ENCODE measurements at regions not wholly inside any gene's neighbourhood (a gene's known extent, or its start where the extent isn't known, plus 50 kb on each side); places are given as distances from the start of the nearest gene placed in this dataset.
A peak's percentile ranks its signal among the peaks of the same experiment; 100 is the strongest.

DNA sequence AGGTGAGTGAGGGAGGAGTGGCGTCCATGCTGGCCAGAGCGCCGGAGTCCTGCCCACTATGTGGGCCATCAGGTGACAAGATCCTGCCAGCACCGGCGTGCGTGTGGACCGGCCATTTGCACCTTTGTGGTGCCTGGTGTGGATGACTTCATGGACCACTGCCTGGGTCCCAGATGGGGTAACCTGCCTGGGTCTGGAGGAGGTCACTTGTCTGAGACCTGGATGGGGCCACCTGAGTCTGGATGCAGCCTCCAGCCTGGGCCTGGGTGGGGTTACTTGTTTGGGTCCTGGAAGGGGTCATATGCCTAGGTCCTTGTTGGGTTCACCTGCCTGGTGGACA lies 299.6 kb downstream of the NDUFA10 start:
- H3K4me1 Mint-ChIP-seq: peaks cover 0 to under 1% (median 0%) of the 10 kb centered on the region in 3 donors
- H3K36me3 Mint-ChIP-seq: no peaks in the 10 kb centered on the region
- CTCF ChIA-PET: no interaction called here
- peak overlapping the region in 1 of 8 donors; percentile 19 for H3K27ac Mint-ChIP-seq
- no peaks in the 10 kb centered on the region for H3K36me3 ChIP-seq (ENCODE audit: insufficient read depth, low read length)
- H3K4me3 ChIP-seq (ENCODE audit: low read length): no peak overlapping the region
- no peak overlapping the region for H3K27ac ChIP-seq (ENCODE audit: low read depth, low read length)
- H3K4me3 Mint-ChIP-seq: no peak overlapping the region
- no peaks in the 10 kb centered on the region for H3K4me1 ChIP-seq (ENCODE audit: insufficient read depth, low read length)
- no peaks in the 10 kb centered on the region for H3K27me3 ChIP-seq (ENCODE audit: insufficient read depth, low read length, poor library complexity, severe bottlenecking)
- POLR2A ChIA-PET: no interaction called here
- no peaks in the 10 kb centered on the region for H3K9me3 Mint-ChIP-seq
- no peaks in the 10 kb centered on the region for H3K9me3 ChIP-seq (ENCODE audit: low read length)
- DNase-seq: no peak
- H3K27me3 Mint-ChIP-seq: no peaks in the 10 kb centered on the region

DNA sequence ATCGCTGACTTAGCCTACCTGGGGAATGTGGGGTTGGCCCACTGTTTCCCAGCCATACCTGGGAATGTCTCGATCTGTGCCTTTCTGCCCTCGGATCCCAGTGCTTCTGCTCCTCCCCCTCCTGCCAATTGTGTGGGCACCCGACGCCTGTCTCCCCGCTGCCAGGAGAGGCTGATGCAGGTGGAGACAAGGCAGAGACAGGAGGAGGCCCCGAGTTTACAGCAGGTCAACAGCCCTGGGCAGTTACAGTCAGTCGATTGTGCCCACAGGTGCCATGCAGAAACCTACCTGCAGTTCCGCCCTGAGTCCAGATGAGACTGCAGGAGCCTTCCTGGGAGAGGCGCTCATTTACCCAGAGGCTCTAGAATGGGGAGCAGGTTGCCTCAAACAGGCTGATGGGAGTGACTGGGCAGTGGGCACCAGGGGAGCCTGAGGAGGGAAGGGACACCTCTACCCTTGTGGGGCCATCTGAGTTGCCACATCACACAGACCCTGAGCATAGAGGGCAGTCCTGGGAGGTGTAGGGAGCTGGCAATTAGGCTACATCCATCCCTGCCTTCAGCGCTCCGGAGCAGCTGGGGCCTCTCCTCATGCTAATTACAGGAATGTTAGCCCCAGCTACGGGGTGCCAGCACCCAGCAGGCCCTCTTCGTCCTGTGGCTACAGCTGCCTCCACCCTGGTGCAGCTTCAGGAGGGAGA lies 300.1 kb downstream of the NDUFA10 start:
- Histone ChIP-seq H3K9me3 (ENCODE audit: low read length) (no peaks in the 10 kb centered on the region), H3K36me3 (ENCODE audit: insufficient read depth, low read length) (no peaks in the 10 kb centered on the region), H3K4me1 (ENCODE audit: insufficient read depth, low read length) (no peaks in the 10 kb centered on the region), H3K4me3 (ENCODE audit: low read length) (no peak overlapping the region), H3K27me3 (ENCODE audit: insufficient read depth, low read length, poor library complexity, severe bottlenecking) (no peaks in the 10 kb centered on the region), H3K27ac (ENCODE audit: low read depth, low read length) (no peak overlapping the region)
- ChIA-PET POLR2A (no interaction called here), CTCF (no interaction called here)
- H3K27ac Mint-ChIP-seq: peak overlapping the region in 2 of 8 donors; percentile 19 to 81
- no peak overlapping the region for H3K4me3 Mint-ChIP-seq
- no peaks in the 10 kb centered on the region for H3K27me3 Mint-ChIP-seq
- DNase-seq: no peak
- H3K36me3 Mint-ChIP-seq: no peaks in the 10 kb centered on the region
- H3K4me1 Mint-ChIP-seq: no peaks in the 10 kb centered on the region
- no peaks in the 10 kb centered on the region for H3K9me3 Mint-ChIP-seq

DNA sequence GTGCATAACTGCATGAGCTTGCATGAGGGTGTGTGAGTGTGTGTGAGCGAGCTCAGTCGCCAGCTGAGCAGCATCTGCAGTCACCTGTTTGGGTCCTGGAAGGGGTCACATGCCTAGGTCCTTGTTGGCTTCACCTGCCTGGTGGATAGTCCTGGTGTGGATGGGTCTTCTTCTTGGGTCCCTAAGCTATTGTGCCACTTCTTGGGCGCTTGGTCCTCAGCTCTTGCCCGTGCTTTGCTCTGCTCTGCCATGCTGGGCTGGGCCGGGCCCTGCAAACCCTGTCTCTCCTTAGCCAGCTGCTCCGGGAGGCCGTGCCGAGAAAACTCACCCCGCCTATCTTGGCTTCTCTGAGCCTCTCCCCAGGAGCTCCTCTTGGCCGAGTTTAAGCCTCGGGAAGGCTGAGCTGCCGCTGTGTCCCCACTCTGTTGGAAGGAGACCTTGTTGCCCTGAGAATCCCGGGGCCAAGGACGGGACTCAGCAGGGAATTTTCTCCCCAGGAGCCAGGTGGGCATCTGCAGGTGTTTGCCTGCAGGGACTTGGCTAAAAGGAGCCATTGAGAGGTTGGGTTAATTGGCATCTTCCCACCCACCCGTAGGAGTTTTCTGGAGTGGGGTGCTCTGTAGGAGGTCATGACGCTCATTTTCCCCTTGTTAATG lies 300.8 kb downstream of the NDUFA10 start:
- ChIA-PET POLR2A (no interaction called here), CTCF (no interaction called here)

DNA sequence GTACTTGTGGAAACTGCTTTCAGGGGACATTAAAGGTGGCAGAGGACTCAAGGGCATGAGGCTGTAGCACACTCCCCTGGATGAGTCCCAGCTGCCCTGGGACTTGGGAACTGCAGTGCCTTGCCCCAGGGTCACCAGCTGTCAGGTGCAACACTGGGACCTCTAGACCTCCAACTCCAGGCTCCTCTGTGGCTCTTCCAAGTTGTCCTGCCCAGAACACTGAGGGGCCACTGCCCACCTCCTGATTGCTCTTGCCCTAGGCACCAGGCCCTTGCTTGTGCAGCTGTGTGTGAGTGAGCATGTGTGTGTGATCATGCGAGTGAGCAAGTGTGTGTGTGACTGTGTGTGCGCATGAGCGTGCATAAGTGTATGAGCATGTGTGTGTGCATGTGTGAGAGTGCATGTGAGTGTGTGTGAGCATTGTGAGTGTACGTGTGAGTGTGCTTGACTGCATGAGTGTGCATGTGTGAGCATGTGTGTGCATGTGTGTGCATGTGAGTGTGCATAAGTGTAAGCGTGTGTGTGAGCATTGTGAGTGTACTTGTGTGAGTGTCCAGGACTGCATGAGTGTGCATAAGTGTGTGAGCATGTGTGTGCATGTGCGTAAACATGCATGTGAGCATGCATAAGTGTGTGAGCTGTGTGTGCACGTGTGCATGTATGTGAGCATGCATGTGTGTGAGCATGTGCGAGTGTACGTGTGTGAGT lies 301.5 kb downstream of the NDUFA10 start:
- Histone ChIP-seq H3K36me3 (ENCODE audit: insufficient read depth, low read length) (no peaks in the 10 kb centered on the region), H3K9me3 (ENCODE audit: low read length) (no peaks in the 10 kb centered on the region), H3K27me3 (ENCODE audit: insufficient read depth, low read length, poor library complexity, severe bottlenecking) (no peaks in the 10 kb centered on the region), H3K4me3 (ENCODE audit: low read length) (no peak overlapping the region), H3K27ac (ENCODE audit: low read depth, low read length) (no peak overlapping the region), H3K4me1 (ENCODE audit: insufficient read depth, low read length) (no peaks in the 10 kb centered on the region)
- no peaks in the 10 kb centered on the region for H3K9me3 Mint-ChIP-seq
- H3K4me1 Mint-ChIP-seq: no peaks in the 10 kb centered on the region
- H3K27me3 Mint-ChIP-seq: no peaks in the 10 kb centered on the region
- CTCF ChIA-PET: no interaction called here
- no peaks in the 10 kb centered on the region for H3K36me3 Mint-ChIP-seq
- POLR2A ChIA-PET: no interaction called here
- H3K4me3 Mint-ChIP-seq: no peak overlapping the region
- DNase-seq: no peak
- peak overlapping the region in 1 of 8 donors; percentile 87 for H3K27ac Mint-ChIP-seq

More for the DNA sequence above, 300.8 kb downstream of the NDUFA10 start:
- no peaks in the 10 kb centered on the region for H3K9me3 Mint-ChIP-seq
- no peaks in the 10 kb centered on the region for H3K36me3 Mint-ChIP-seq
- no peak overlapping the region for H3K4me3 Mint-ChIP-seq
- no peaks in the 10 kb centered on the region for H3K9me3 ChIP-seq (ENCODE audit: low read length)
- no peak overlapping the region for H3K4me3 ChIP-seq (ENCODE audit: low read length)
- H3K4me1 ChIP-seq (ENCODE audit: insufficient read depth, low read length): no peaks in the 10 kb centered on the region
- H3K36me3 ChIP-seq (ENCODE audit: insufficient read depth, low read length): no peaks in the 10 kb centered on the region
- DNase-seq: no peak
- no peaks in the 10 kb centered on the region for H3K27me3 ChIP-seq (ENCODE audit: insufficient read depth, low read length, poor library complexity, severe bottlenecking)
- no peaks in the 10 kb centered on the region for H3K4me1 Mint-ChIP-seq
- H3K27me3 Mint-ChIP-seq: no peaks in the 10 kb centered on the region
- H3K27ac Mint-ChIP-seq: peak overlapping the region in 1 of 8 donors; percentile 87
- no peak overlapping the region for H3K27ac ChIP-seq (ENCODE audit: low read depth, low read length)

DNA sequence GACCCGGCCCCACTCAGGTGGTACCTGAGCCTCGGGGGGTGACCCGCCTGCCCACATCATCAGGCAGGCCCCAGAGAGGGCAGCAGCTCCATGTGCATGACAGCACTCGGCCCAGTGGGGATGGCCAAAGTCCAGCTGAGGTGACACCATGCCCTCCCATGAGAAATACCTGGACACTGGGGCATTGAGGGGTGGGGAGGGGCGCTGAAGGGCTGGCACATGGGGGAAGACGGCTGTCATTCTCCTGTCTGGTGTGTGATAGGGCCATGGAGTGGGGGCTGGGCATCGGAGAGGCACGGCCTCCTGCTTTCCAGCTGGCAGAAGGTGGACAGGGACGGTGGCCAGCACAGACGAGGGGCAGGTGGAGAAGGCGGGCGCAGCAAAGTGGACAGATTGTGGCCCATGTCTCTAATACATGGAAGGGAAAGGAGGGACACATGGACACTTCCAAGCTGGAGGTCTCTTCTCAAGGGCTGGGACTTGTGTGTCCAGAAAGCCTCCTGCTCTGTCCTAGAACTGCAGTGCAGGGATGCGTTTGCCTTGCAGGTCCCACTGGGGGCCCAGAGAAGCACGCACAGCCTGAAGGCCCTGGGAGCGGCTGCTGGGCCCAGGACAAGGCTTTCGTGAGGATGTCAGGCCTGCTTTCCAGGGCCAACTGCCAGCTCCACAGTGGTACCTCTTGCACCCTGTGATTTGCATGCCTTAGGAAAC lies 302.2 kb downstream of the NDUFA10 start:
- no peak overlapping the region for H3K4me3 Mint-ChIP-seq
- no peak overlapping the region for H3K4me3 ChIP-seq (ENCODE audit: low read length)
- POLR2A ChIA-PET: no interaction called here
- DNase-seq: no peak
- H3K27ac Mint-ChIP-seq: no peak overlapping the region
- no peaks in the 10 kb centered on the region for H3K9me3 ChIP-seq (ENCODE audit: low read length)
- CTCF ChIA-PET: no interaction called here
- no peaks in the 10 kb centered on the region for H3K27me3 Mint-ChIP-seq
- no peaks in the 10 kb centered on the region for H3K4me1 Mint-ChIP-seq
- no peaks in the 10 kb centered on the region for H3K36me3 Mint-ChIP-seq
- H3K27me3 ChIP-seq (ENCODE audit: insufficient read depth, low read length, poor library complexity, severe bottlenecking): no peaks in the 10 kb centered on the region
- H3K36me3 ChIP-seq (ENCODE audit: insufficient read depth, low read length): no peaks in the 10 kb centered on the region
- no peaks in the 10 kb centered on the region for H3K4me1 ChIP-seq (ENCODE audit: insufficient read depth, low read length)
- H3K27ac ChIP-seq (ENCODE audit: low read depth, low read length): no peak overlapping the region
- no peaks in the 10 kb centered on the region for H3K9me3 Mint-ChIP-seq

DNA sequence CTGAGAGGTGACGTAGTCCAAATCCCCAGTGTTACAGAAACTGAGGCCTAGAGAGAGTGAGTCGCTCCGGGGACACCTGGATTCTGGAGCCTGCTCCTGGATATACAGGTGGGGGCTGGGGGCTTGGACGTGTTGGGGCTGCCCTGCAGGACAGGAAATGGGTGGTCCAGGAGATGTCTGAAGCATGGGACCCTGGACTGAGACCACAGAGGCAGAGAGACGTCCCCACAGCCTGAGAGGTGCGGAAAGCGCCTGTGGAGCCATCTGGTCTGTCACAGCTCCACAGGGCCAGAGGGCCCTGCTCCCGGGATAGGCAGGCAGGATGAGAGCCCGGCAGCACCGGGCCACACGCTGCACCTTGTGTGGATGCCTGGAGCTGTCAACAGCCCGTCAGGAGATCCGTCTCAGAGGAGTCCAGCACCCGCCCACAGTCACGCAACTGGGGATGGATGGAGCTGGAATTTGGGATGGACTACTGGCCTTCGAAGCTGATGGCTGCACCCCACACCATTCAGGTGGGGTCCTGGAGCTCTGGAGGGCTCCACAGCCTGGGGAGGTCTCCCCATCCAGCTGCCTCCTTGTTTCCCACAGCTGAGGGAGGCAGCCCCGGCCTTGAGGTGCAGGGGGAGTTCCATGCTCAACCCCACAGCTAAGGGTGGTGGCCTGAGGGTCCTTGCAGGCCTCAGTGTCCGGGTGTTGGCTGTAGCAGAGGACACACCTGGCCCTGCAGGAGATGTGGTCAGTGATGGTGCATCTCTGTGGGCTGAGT lies 303.0 kb downstream of the NDUFA10 start:
- Histone ChIP-seq H3K27me3 (ENCODE audit: insufficient read depth, low read length, poor library complexity, severe bottlenecking) (no peaks in the 10 kb centered on the region), H3K27ac (ENCODE audit: low read depth, low read length) (no peak overlapping the region), H3K36me3 (ENCODE audit: insufficient read depth, low read length) (no peaks in the 10 kb centered on the region), H3K4me1 (ENCODE audit: insufficient read depth, low read length) (no peaks in the 10 kb centered on the region), H3K4me3 (ENCODE audit: low read length) (no peak overlapping the region), H3K9me3 (ENCODE audit: low read length) (no peaks in the 10 kb centered on the region)
- DNase-seq: no peak
- Mint-ChIP-seq H3K4me3 (no peak overlapping the region), H3K9me3 (no peaks in the 10 kb centered on the region), H3K27me3 (no peaks in the 10 kb centered on the region), H3K4me1 (no peaks in the 10 kb centered on the region), H3K36me3 (no peaks in the 10 kb centered on the region), H3K27ac (no peak overlapping the region)
- POLR2A ChIA-PET: no interaction called here
- CTCF ChIA-PET: no interaction called here

DNA sequence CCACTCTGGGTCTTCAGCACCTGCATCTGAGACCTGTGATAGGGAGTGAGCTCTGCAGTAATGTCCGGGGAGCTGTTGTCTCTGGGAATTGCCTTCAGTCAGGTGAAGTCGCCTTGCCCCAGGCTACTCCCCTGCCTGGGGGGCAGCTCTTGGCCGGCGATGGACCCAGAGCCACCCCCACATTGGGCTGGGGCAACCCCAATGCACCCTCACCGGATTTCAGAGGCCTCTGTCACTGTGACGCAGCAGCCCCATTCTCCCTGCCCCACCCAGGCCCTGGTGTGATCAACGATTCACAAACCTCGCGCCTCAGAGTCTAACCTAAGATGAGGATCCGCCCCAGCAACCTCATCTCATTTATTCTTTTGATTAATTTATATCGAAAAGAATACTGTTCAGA lies 303.6 kb downstream of the NDUFA10 start:
- no peak overlapping the region for H3K27ac ChIP-seq (ENCODE audit: low read depth, low read length)
- no peak for DNase-seq

More for the DNA sequence above, 303.6 kb downstream of the NDUFA10 start:
- Mint-ChIP-seq H3K4me1 (no peaks in the 10 kb centered on the region), H3K4me3 (no peak overlapping the region), H3K27ac (no peak overlapping the region), H3K9me3 (no peaks in the 10 kb centered on the region), H3K36me3 (no peaks in the 10 kb centered on the region), H3K27me3 (no peaks in the 10 kb centered on the region)
- Histone ChIP-seq H3K4me1 (ENCODE audit: insufficient read depth, low read length) (no peaks in the 10 kb centered on the region), H3K9me3 (ENCODE audit: low read length) (no peaks in the 10 kb centered on the region), H3K4me3 (ENCODE audit: low read length) (no peak overlapping the region), H3K27me3 (ENCODE audit: insufficient read depth, low read length, poor library complexity, severe bottlenecking) (no peaks in the 10 kb centered on the region), H3K36me3 (ENCODE audit: insufficient read depth, low read length) (no peaks in the 10 kb centered on the region)
- ChIA-PET CTCF (interaction anchor here (0.7 kb wide), 1 partner anchor 18 kb away, joined by 3 read pairs; no protein-coding TSS in a partner anchor), POLR2A (no interaction called here)

All from CD8-positive, alpha-beta memory T cell (primary cell).